Dedifferentiated amniotic fluid mesenchymal stem cell (primary cell): ENCODE measurements at regions not wholly inside any gene's neighbourhood (a gene's known extent, or its start where the extent isn't known, plus 50 kb on each side); places are given as distances from the start of the nearest gene placed in this dataset.

Experiments used
- DNase-seq: peaks from one replicate; pipeline ENCODE4 v3.0.0-alpha.2; 2016; ENCODE audit errors: extremely low spot score

GRCh38 chr3:24033818-24034217 lies 88.7 kb downstream of the NR1D2 start:
- DNase-seq: no peak

GRCh38 chr3:24034464-24034863 lies 89.4 kb downstream of the NR1D2 start:
- no peak for DNase-seq

GRCh38 chr3:24037971-24038370 lies 92.9 kb downstream of the NR1D2 start:
- DNase-seq: no peak

GRCh38 chr3:24040311-24040710 lies 95.2 kb downstream of the NR1D2 start:
- no peak for DNase-seq

GRCh38 chr3:24042174-24043059 lies 97.3 kb downstream of the NR1D2 start:
- peak; percentile 66 for DNase-seq

GRCh38 chr3:24043168-24043567 lies 98.1 kb downstream of the NR1D2 start:
- DNase-seq: no peak

GRCh38 chr3:24043985-24044384 lies 98.9 kb downstream of the NR1D2 start:
- no peak for DNase-seq

- no peak for DNase-seq
Observed at GRCh38 chr3:24046214-24046613, 101.1 kb downstream of the NR1D2 start.

- DNase-seq: no peak
Observed at GRCh38 chr3:24047513-24047912, 102.4 kb downstream of the NR1D2 start.

- no peak for DNase-seq
Observed at GRCh38 chr3:24048843-24049242, 103.8 kb downstream of the NR1D2 start.

- no peak for DNase-seq
Observed at GRCh38 chr3:24052446-24052845, 107.4 kb downstream of the NR1D2 start.

GRCh38 chr3:24058940-24059705 lies 114.0 kb downstream of the NR1D2 start:
- no peak for DNase-seq

GRCh38 chr3:24060055-24060454 lies 115.0 kb downstream of the NR1D2 start:
- DNase-seq: peak; percentile 46

- DNase-seq: no peak
Observed at GRCh38 chr3:24062916-24063315, 117.8 kb downstream of the NR1D2 start.
